Skeletal muscle tissue (tissue), 3 donors: ENCODE measurements at regions not wholly inside any gene's neighbourhood (a gene's known extent, or its start where the extent isn't known, plus 50 kb on each side); places are given as distances from the start of the nearest gene placed in this dataset.

Experiments
- H3K27ac ChIP-seq: one replicate; pipeline ENCODE4 v1.7.0; 2013; ENCODE audit warnings: mild to moderate bottlenecking, low read depth, low read length, inconsistent platforms
- H3K27me3 ChIP-seq, 3 donors: one replicate each; pipeline ENCODE4 v1.7.0; 2013; ENCODE audit warnings: low read length in 3 of 3; ENCODE audit not compliant: control insufficient read depth in 3 of 3, insufficient read depth in 3 of 3
- H3K36me3 ChIP-seq, 3 donors: one replicate each; pipeline ENCODE4 v1.7.0; 2013; ENCODE audit warnings: low read length in 3 of 3; ENCODE audit not compliant: control insufficient read depth in 3 of 3, insufficient read depth in 3 of 3
- H3K4me1 ChIP-seq, 3 donors: one replicate each; pipeline ENCODE4 v1.7.0; 2013; ENCODE audit warnings: low read length in 3 of 3, mild to moderate bottlenecking in 3 of 3; ENCODE audit not compliant: control insufficient read depth in 3 of 3, insufficient read depth in 3 of 3
- H3K4me3 ChIP-seq, 3 donors: one replicate each; pipeline ENCODE4 v1.7.0; 2013; ENCODE audit warnings: low read length in 3 of 3
- H3K9ac ChIP-seq, 3 donors: one replicate each; pipeline ENCODE4 v1.7.0; 2013; ENCODE audit warnings: low read length in 3 of 3, mild to moderate bottlenecking in 3 of 3, moderate library complexity in 2 of 3, low read depth in 1 of 3
- H3K9me3 ChIP-seq, 3 donors: one replicate each; pipeline ENCODE4 v1.7.0; 2013; ENCODE audit warnings: low read length in 3 of 3; ENCODE audit not compliant: control insufficient read depth in 3 of 3
- donor health status: Osteomylitis.

DNA sequence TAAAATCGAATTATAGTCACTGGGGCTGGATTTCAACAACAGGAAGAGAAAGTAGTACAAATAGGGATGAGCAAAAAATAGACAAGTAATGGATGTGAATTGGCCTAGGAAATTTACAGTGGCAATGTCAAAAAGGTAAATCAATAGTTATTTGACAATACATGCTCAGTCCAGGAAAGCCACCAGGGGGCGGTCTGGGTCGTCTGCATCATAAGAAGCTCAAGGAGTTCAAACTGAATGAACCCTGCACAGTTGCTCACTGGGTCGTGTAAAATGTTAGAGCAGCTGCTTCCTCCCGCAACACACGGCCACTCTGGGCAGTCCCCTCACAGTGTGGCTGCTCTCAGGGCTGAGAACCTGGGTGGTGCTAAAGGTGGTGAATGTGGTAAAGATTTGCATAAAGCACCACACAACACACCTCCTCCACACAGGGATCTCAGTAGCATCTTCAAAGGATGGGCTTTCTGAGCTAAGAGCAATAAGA is 85.9 kb downstream of the ZNF280B start:
- H3K4me3 ChIP-seq = no peak overlapping the region
- no peak overlapping the region for H3K9ac ChIP-seq
- peaks cover 0 to 3% (median 0%) of the 10 kb centered on the region in 3 donors for H3K4me1 ChIP-seq
- H3K36me3 ChIP-seq = no peaks in the 10 kb centered on the region
- H3K27me3 ChIP-seq = peaks cover 16 to 29% (median 24%) of the 10 kb centered on the region in 3 donors
- H3K9me3 ChIP-seq = peaks cover 0 to 4% (median 0%) of the 10 kb centered on the region in 3 donors
- no peak overlapping the region for H3K27ac ChIP-seq

DNA sequence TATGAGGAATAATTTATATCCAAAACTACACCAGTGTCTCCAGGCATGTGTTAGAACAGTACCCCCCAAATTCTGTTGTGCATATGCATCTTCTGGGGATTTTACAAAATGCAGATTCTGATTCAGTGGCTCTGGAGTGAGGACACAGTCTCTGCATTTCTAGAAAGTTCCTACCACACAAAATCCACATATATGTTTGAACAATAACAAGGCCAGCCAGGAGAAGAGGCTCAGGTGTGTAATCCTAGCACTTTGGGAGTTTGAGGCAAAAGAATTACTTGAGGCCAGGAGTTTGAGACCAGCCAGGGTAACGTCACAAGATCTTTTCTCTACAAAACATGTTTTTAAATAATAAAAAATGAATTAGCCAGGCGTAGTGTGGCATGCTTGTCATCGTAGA is 84.9 kb downstream of the ZNF280B start:
- Histone ChIP-seq H3K9ac (no peak overlapping the region), H3K4me3 (no peak overlapping the region), H3K27ac (no peak overlapping the region), H3K4me1 (peaks cover 0 to 3% (median 0%) of the 10 kb centered on the region in 3 donors), H3K27me3 (peaks cover 19 to 30% (median 28%) of the 10 kb centered on the region in 3 donors), H3K36me3 (no peaks in the 10 kb centered on the region), H3K9me3 (peaks cover 0 to 3% (median 0%) of the 10 kb centered on the region in 3 donors)

GRCh38 chr22:22424210-22424800 is 84.2 kb downstream of the ZNF280B start:
- Histone ChIP-seq H3K27ac (no peak overlapping the region), H3K9ac (no peak overlapping the region), H3K4me1 (peaks cover 0 to 3% (median 0%) of the 10 kb centered on the region in 3 donors), H3K36me3 (no peaks in the 10 kb centered on the region), H3K4me3 (no peak overlapping the region), H3K27me3 (peaks cover 20 to 33% (median 28%) of the 10 kb centered on the region in 3 donors), H3K9me3 (no peaks in the 10 kb centered on the region)

- Histone ChIP-seq H3K9ac (no peak overlapping the region), H3K4me3 (no peak overlapping the region), H3K4me1 (peaks cover 0 to 3% (median 0%) of the 10 kb centered on the region in 3 donors), H3K9me3 (no peaks in the 10 kb centered on the region), H3K27me3 (peaks cover 20 to 38% (median 28%) of the 10 kb centered on the region in 3 donors), H3K36me3 (no peaks in the 10 kb centered on the region), H3K27ac (no peak overlapping the region)
These were observed 83.6 kb downstream of the ZNF280B start for GRCh38 chr22:22424956-22425355.

GRCh38 chr22:22425356-22425755 is 83.2 kb downstream of the ZNF280B start:
- Histone ChIP-seq H3K9ac (no peak overlapping the region), H3K36me3 (no peaks in the 10 kb centered on the region), H3K27ac (no peak overlapping the region), H3K4me3 (no peak overlapping the region), H3K9me3 (no peaks in the 10 kb centered on the region), H3K27me3 (peaks cover 20 to 40% (median 28%) of the 10 kb centered on the region in 3 donors), H3K4me1 (peaks cover 0 to 3% (median 0%) of the 10 kb centered on the region in 3 donors)

DNA sequence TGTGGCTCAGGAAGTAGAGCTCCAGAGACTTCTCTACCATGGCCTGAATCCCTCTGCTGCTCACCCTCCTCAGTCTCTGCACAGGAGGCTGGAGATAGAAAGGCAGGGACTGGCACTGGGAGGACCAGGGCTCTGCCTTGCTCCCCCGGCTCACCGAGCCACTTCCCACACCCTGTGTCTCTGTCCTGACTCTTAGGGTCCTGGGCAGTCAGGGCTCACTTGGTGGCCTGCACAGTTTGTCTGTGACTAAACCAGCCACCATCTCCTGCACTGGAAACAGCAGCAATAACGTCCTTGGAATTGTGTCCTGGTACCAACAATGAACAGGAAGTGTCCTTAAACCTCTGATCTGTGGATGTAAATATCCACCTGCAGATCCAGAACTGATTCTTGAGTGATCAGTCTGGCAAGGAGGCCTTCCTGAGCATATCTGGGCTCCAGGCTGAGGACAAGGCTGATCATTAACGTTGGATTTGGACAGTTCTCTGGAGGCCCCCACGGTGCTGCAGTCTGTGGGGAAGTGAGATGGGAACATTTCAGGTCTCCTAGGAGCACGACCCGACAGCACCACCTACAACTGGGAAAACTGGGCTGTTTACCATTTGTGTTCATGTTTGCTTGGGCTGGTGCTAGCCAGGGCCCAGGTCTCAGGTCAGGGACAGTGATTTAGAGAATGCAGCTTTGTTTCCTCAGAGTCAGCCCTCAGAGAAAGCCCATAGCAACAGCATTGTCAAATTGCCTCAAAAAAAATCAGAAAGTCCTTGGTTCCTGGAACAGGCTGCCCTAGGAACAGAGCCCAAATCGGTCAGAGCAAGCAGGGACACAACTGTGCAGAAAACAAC is 82.5 kb downstream of the ZNF280B start:
- H3K9ac ChIP-seq = no peak overlapping the region
- H3K27ac ChIP-seq = no peak overlapping the region
- peaks cover 20 to 40% (median 28%) of the 10 kb centered on the region in 3 donors for H3K27me3 ChIP-seq
- no peaks in the 10 kb centered on the region for H3K9me3 ChIP-seq
- no peaks in the 10 kb centered on the region for H3K36me3 ChIP-seq
- H3K4me1 ChIP-seq = peaks cover 0 to 3% (median 0%) of the 10 kb centered on the region in 3 donors
- no peak overlapping the region for H3K4me3 ChIP-seq

DNA sequence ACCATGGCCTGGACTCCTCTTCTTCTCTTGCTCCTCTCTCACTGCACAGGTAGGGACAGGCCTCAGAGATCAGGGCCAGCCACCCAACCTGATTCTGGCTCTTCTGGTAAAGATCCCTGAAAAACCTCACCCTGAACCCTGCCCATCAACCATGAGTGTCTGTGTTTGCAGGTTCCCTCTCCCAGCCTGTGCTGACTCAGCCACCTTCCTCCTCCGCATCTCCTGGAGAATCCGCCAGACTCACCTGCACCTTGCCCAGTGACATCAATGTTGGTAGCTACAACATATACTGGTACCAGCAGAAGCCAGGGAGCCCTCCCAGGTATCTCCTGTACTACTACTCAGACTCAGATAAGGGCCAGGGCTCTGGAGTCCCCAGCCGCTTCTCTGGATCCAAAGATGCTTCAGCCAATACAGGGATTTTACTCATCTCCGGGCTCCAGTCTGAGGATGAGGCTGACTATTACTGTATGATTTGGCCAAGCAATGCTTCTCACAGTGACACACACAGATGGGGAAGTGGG is 80.9 kb downstream of the ZNF280B start:
- no peaks in the 10 kb centered on the region for H3K9me3 ChIP-seq
- H3K27me3 ChIP-seq = peaks cover 20 to 40% (median 27%) of the 10 kb centered on the region in 3 donors

GRCh38 chr22:22428222-22429098 is 80.1 kb downstream of the ZNF280B start:
- no peak overlapping the region for H3K27ac ChIP-seq
- no peak overlapping the region for H3K9ac ChIP-seq
- peaks cover 0 to 3% (median 0%) of the 10 kb centered on the region in 3 donors for H3K4me1 ChIP-seq
- no peaks in the 10 kb centered on the region for H3K36me3 ChIP-seq
- H3K27me3 ChIP-seq = peaks cover 20 to 40% (median 24%) of the 10 kb centered on the region in 3 donors
- H3K4me3 ChIP-seq = no peak overlapping the region
- no peaks in the 10 kb centered on the region for H3K9me3 ChIP-seq

More for the DNA sequence above, 80.9 kb downstream of the ZNF280B start:
- Histone ChIP-seq H3K4me3 (no peak overlapping the region), H3K9ac (no peak overlapping the region), H3K36me3 (no peaks in the 10 kb centered on the region), H3K27ac (no peak overlapping the region), H3K4me1 (peaks cover 0 to 3% (median 0%) of the 10 kb centered on the region in 3 donors)

- H3K27ac ChIP-seq = no peak overlapping the region
- H3K4me3 ChIP-seq = no peak overlapping the region
- no peak overlapping the region for H3K9ac ChIP-seq
- peaks cover 19 to 36% (median 20%) of the 10 kb centered on the region in 3 donors for H3K27me3 ChIP-seq
- peaks cover 0 to 3% (median 0%) of the 10 kb centered on the region in 3 donors for H3K4me1 ChIP-seq
- no peaks in the 10 kb centered on the region for H3K9me3 ChIP-seq
- no peaks in the 10 kb centered on the region for H3K36me3 ChIP-seq
These were observed 79.0 kb downstream of the ZNF280B start for GRCh38 chr22:22429369-22430108.
